GM23338 (cell line): ENCODE measurements at regions not wholly inside any gene's neighbourhood (a gene's known extent, or its start where the extent isn't known, plus 50 kb on each side); places are given as distances from the start of the nearest gene placed in this dataset.

Source experiments
- CREB1 ChIP-seq: fragments of 250-450 bp; sonication (Bioruptor Pico); IDR thresholded peaks from 2 replicates; pipeline ENCODE4 v1.5.0; 2020; ENCODE audit warnings: low read depth, mild to moderate bottlenecking, moderate library complexity
- EZH2 ChIP-seq: fragments of 200-600 bp; sonication (generic); IDR thresholded peaks from one replicate; pipeline ENCODE4 v1.8.0; 2017; ENCODE audit warnings: antibody characterized with exemption, mild to moderate bottlenecking, low read depth; ENCODE audit not compliant: unreplicated experiment
- EZH2phosphoT487 ChIP-seq: fragments of 200-600 bp; sonication (generic); IDR thresholded peaks from one replicate; pipeline ENCODE4 v1.8.1; 2018; ENCODE audit warnings: antibody characterized with exemption; ENCODE audit not compliant: unreplicated experiment
- JUNB ChIP-seq: IDR thresholded peaks from one replicate; pipeline ENCODE4 v1.6.1; 2016; ENCODE audit warnings: antibody characterized with exemption; ENCODE audit not compliant: unreplicated experiment
- NANOG ChIP-seq: IDR thresholded peaks from 2 replicates; pipeline ENCODE4 v1.6.1; 2016; ENCODE audit warnings: antibody characterized with exemption, borderline replicate concordance
- POLR2AphosphoS5 ChIP-seq: IDR thresholded peaks from 2 replicates; pipeline ENCODE4 v1.6.1; 2016; ENCODE audit warnings: antibody characterized with exemption, low read depth
- STAT1 ChIP-seq: IDR thresholded peaks from one replicate; pipeline ENCODE4 v1.6.1; 2016; ENCODE audit warnings: antibody characterized with exemption; ENCODE audit not compliant: unreplicated experiment
- ZNF114 ChIP-seq: fragments of 250-450 bp; sonication (Bioruptor Pico); IDR thresholded peaks from 2 replicates; pipeline ENCODE4 v1.5.0; 2020; ENCODE audit warnings: mild to moderate bottlenecking, moderate library complexity
- ZNF331 ChIP-seq: fragments of 250-450 bp; sonication (Bioruptor Pico); IDR thresholded peaks from 2 replicates; pipeline ENCODE4 v1.5.0; 2020; ENCODE audit warnings: low read depth, mild to moderate bottlenecking, moderate library complexity
- TF ChIP-seq, protein P1 (sequence below), 2 experiments: fragments of 200-600 bp in 1 of 2; sonication (generic) in 1 of 2; conservative IDR thresholded peaks; 2 replicates each; pipeline versions ENCODE4 v1.5.1 to v1.6.1; 2016 to 2017; ENCODE audit warnings: antibody characterized with exemption in 2 of 2, low read depth in 2 of 2, mild to moderate bottlenecking in 2 of 2, moderate library complexity in 1 of 2
- TF ChIP-seq, protein P2 (sequence below): IDR thresholded peaks from one replicate; pipeline ENCODE4 v1.6.1; 2018; ENCODE audit warnings: antibody characterized with exemption; ENCODE audit not compliant: unreplicated experiment
- TF ChIP-seq, protein P3 (sequence below): IDR thresholded peaks from 2 replicates; pipeline ENCODE4 v1.6.1; 2016; ENCODE audit warnings: antibody characterized with exemption
- TF ChIP-seq, protein P4 (sequence below): fragments of 250-450 bp; sonication (Bioruptor Pico); IDR thresholded peaks from 2 replicates; pipeline ENCODE4 v1.5.0; 2020; ENCODE audit warnings: mild to moderate bottlenecking, moderate library complexity

DNA sequence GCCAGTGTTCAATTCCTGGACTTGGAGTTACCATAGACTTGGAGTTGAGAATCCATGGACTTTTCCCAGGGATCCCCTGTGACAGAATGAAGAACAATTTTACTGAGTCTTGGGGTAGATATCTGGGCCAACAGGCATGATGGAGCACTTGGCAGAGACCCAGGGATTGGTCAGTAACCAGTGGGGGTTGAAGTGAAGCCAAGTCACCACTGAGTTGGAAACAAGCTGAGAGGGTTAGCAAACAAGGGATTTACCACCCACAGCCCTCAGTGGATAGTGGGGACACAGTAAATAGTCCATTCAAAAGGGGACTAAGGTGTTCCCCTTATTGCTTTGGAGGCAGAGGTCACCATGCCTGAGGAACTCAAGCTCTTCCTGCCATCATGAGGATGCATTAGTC lies 281.7 kb downstream of the PPP1R2C start:
- TF ChIP-seq, protein P1, sequence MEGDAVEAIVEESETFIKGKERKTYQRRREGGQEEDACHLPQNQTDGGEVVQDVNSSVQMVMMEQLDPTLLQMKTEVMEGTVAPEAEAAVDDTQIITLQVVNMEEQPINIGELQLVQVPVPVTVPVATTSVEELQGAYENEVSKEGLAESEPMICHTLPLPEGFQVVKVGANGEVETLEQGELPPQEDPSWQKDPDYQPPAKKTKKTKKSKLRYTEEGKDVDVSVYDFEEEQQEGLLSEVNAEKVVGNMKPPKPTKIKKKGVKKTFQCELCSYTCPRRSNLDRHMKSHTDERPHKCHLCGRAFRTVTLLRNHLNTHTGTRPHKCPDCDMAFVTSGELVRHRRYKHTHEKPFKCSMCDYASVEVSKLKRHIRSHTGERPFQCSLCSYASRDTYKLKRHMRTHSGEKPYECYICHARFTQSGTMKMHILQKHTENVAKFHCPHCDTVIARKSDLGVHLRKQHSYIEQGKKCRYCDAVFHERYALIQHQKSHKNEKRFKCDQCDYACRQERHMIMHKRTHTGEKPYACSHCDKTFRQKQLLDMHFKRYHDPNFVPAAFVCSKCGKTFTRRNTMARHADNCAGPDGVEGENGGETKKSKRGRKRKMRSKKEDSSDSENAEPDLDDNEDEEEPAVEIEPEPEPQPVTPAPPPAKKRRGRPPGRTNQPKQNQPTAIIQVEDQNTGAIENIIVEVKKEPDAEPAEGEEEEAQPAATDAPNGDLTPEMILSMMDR (conservative IDR thresholded peaks at IDR 0.05; ENCODE audit: low read depth in 2 of 2): no peak
- no peak for TF ChIP-seq EZH2
- TF ChIP-seq POLR2AphosphoS5: no peak
- no peak for TF ChIP-seq EZH2phosphoT487
- TF ChIP-seq, protein P2, sequence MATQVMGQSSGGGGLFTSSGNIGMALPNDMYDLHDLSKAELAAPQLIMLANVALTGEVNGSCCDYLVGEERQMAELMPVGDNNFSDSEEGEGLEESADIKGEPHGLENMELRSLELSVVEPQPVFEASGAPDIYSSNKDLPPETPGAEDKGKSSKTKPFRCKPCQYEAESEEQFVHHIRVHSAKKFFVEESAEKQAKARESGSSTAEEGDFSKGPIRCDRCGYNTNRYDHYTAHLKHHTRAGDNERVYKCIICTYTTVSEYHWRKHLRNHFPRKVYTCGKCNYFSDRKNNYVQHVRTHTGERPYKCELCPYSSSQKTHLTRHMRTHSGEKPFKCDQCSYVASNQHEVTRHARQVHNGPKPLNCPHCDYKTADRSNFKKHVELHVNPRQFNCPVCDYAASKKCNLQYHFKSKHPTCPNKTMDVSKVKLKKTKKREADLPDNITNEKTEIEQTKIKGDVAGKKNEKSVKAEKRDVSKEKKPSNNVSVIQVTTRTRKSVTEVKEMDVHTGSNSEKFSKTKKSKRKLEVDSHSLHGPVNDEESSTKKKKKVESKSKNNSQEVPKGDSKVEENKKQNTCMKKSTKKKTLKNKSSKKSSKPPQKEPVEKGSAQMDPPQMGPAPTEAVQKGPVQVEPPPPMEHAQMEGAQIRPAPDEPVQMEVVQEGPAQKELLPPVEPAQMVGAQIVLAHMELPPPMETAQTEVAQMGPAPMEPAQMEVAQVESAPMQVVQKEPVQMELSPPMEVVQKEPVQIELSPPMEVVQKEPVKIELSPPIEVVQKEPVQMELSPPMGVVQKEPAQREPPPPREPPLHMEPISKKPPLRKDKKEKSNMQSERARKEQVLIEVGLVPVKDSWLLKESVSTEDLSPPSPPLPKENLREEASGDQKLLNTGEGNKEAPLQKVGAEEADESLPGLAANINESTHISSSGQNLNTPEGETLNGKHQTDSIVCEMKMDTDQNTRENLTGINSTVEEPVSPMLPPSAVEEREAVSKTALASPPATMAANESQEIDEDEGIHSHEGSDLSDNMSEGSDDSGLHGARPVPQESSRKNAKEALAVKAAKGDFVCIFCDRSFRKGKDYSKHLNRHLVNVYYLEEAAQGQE: no peak
- TF ChIP-seq, protein P3, sequence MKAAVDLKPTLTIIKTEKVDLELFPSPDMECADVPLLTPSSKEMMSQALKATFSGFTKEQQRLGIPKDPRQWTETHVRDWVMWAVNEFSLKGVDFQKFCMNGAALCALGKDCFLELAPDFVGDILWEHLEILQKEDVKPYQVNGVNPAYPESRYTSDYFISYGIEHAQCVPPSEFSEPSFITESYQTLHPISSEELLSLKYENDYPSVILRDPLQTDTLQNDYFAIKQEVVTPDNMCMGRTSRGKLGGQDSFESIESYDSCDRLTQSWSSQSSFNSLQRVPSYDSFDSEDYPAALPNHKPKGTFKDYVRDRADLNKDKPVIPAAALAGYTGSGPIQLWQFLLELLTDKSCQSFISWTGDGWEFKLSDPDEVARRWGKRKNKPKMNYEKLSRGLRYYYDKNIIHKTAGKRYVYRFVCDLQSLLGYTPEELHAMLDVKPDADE: no peak
- no peak for TF ChIP-seq CREB1 (CRISPR knock-in tag)
- TF ChIP-seq, protein P4, sequence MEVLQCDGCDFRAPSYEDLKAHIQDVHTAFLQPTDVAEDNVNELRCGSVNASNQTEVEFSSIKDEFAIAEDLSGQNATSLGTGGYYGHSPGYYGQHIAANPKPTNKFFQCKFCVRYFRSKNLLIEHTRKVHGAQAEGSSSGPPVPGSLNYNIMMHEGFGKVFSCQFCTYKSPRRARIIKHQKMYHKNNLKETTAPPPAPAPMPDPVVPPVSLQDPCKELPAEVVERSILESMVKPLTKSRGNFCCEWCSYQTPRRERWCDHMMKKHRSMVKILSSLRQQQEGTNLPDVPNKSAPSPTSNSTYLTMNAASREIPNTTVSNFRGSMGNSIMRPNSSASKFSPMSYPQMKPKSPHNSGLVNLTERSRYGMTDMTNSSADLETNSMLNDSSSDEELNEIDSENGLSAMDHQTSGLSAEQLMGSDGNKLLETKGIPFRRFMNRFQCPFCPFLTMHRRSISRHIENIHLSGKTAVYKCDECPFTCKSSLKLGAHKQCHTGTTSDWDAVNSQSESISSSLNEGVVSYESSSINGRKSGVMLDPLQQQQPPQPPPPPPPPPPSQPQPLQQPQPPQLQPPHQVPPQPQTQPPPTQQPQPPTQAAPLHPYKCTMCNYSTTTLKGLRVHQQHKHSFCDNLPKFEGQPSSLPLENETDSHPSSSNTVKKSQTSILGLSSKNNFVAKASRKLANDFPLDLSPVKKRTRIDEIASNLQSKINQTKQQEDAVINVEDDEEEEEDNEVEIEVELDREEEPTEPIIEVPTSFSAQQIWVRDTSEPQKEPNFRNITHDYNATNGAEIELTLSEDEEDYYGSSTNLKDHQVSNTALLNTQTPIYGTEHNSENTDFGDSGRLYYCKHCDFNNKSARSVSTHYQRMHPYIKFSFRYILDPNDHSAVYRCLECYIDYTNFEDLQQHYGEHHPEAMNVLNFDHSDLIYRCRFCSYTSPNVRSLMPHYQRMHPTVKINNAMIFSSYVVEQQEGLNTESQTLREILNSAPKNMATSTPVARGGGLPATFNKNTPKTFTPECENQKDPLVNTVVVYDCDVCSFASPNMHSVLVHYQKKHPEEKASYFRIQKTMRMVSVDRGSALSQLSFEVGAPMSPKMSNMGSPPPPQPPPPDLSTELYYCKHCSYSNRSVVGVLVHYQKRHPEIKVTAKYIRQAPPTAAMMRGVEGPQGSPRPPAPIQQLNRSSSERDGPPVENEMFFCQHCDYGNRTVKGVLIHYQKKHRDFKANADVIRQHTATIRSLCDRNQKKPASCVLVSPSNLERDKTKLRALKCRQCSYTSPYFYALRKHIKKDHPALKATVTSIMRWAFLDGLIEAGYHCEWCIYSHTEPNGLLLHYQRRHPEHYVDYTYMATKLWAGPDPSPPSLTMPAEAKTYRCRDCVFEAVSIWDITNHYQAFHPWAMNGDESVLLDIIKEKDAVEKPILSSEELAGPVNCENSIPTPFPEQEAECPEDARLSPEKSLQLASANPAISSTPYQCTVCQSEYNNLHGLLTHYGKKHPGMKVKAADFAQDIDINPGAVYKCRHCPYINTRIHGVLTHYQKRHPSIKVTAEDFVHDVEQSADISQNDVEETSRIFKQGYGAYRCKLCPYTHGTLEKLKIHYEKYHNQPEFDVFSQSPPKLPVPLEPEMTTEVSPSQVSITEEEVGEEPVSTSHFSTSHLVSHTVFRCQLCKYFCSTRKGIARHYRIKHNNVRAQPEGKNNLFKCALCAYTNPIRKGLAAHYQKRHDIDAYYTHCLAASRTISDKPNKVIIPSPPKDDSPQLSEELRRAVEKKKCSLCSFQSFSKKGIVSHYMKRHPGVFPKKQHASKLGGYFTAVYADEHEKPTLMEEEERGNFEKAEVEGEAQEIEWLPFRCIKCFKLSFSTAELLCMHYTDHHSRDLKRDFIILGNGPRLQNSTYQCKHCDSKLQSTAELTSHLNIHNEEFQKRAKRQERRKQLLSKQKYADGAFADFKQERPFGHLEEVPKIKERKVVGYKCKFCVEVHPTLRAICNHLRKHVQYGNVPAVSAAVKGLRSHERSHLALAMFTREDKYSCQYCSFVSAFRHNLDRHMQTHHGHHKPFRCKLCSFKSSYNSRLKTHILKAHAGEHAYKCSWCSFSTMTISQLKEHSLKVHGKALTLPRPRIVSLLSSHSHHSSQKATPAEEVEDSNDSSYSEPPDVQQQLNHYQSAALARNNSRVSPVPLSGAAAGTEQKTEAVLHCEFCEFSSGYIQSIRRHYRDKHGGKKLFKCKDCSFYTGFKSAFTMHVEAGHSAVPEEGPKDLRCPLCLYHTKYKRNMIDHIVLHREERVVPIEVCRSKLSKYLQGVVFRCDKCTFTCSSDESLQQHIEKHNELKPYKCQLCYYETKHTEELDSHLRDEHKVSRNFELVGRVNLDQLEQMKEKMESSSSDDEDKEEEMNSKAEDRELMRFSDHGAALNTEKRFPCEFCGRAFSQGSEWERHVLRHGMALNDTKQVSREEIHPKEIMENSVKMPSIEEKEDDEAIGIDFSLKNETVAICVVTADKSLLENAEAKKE (CRISPR knock-in tag): no peak
- no peak for TF ChIP-seq JUNB
- TF ChIP-seq NANOG: no peak
- no peak for TF ChIP-seq ZNF331
- no peak for TF ChIP-seq ZNF114 (CRISPR knock-in tag)
- TF ChIP-seq STAT1: no peak
